Suppressor macrophage treated with lipopolysaccharide for 4 hours (primary cell): ENCODE measurements at regions not wholly inside any gene's neighbourhood (a gene's known extent, or its start where the extent isn't known, plus 50 kb on each side); places are given as distances from the start of the nearest gene placed in this dataset.
"Not testable (repeated sequence)": the region's sequence is repeated elsewhere in the genome, so short reads cannot be mapped to it uniquely, and the experiment has no call there.

Experiments
- DNase-seq: peaks from one replicate; pipeline ENCODE4 v3.0.0-alpha.2; 2020

GRCh38 chr15:77896147-77897112, 181.1 kb downstream of the TBC1D2B start:
- not testable (repeated sequence) for DNase-seq

GRCh38 chr15:77895742-77896141, 181.8 kb downstream of the TBC1D2B start:
- DNase-seq = no peak

GRCh38 chr15:77895145-77895544, 182.4 kb downstream of the TBC1D2B start:
- not testable (repeated sequence) for DNase-seq

GRCh38 chr15:77893671-77894640, 183.6 kb downstream of the TBC1D2B start:
- not testable (repeated sequence) for DNase-seq

GRCh38 chr15:77893246-77893645, 184.3 kb downstream of the TBC1D2B start:
- not testable (repeated sequence) for DNase-seq

GRCh38 chr15:77892335-77892734, 185.2 kb downstream of the TBC1D2B start:
- DNase-seq = no peak

GRCh38 chr15:77891862-77892261, 185.6 kb downstream of the TBC1D2B start:
- peak; percentile 12 for DNase-seq

GRCh38 chr15:77890911-77891801, 186.4 kb downstream of the TBC1D2B start:
- DNase-seq = peak; percentile 69

- DNase-seq = not testable (repeated sequence)
These were observed 187.4 kb downstream of the TBC1D2B start for GRCh38 chr15:77889828-77890725.

GRCh38 chr15:77889009-77889806, 188.3 kb downstream of the TBC1D2B start:
- DNase-seq = no peak

GRCh38 chr15:77887563-77888429, 189.7 kb downstream of the TBC1D2B start:
- not testable (repeated sequence) for DNase-seq

- DNase-seq = no peak
These were observed 190.6 kb downstream of the TBC1D2B start for GRCh38 chr15:77886805-77887448.

- not testable (repeated sequence) for DNase-seq
These were observed 191.5 kb downstream of the TBC1D2B start for GRCh38 chr15:77885877-77886500.

GRCh38 chr15:77883012-77883411, 194.5 kb downstream of the TBC1D2B start:
- DNase-seq = not testable (repeated sequence)

GRCh38 chr15:77881950-77882349, 195.6 kb downstream of the TBC1D2B start:
- DNase-seq = no peak

GRCh38 chr15:77881535-77881934, 196.0 kb downstream of the TBC1D2B start:
- DNase-seq = not testable (repeated sequence)

GRCh38 chr15:77879466-77879865, 198.0 kb downstream of the TBC1D2B start:
- DNase-seq = not testable (repeated sequence)
